GM23338 (cell line): ENCODE measurements at regions not wholly inside any gene's neighbourhood (a gene's known extent, or its start where the extent isn't known, plus 50 kb on each side); places are given as distances from the start of the nearest gene placed in this dataset.

ENCODE experiments used
- ATAC-seq: fragments of 200-7000 bp; cut with Tn5 transposase; 3 replicates; pipeline ENCODE4 v1.9.1; 2020
- DNase-seq: peaks from one replicate; pipeline ENCODE4 v3.0.0-alpha.2; 2015; ENCODE audit warnings: low spot score
- H2AFZ ChIP-seq: fragments of 200-600 bp; sonication (generic); 2 replicates; pipeline ENCODE4 v1.8.0; 2016; ENCODE audit warnings: antibody characterized with exemption, mild to moderate bottlenecking, moderate library complexity
- H3F3A ChIP-seq: fragments of 200-600 bp; sonication (generic); replicated peaks from 2 replicates; pipeline ENCODE4 v1.8.0; 2017; ENCODE audit warnings: antibody characterized with exemption, mixed run types, low read depth
- H3K27ac ChIP-seq: fragments of 200-600 bp; sonication (generic); 2 replicates; pipeline ENCODE4 v1.6.1; 2016; ENCODE audit warnings: low read depth
- H3K27me3 ChIP-seq: fragments of 200-600 bp; sonication (generic); 2 replicates; pipeline ENCODE4 v1.8.0; 2016; ENCODE audit warnings: mild to moderate bottlenecking, mixed run types, moderate library complexity; ENCODE audit not compliant: insufficient read depth
- H3K36me3 ChIP-seq: fragments of 200-600 bp; sonication (generic); 2 replicates; pipeline ENCODE4 v1.8.0; 2016; ENCODE audit warnings: mild to moderate bottlenecking; ENCODE audit not compliant: insufficient read depth
- H3K4me1 ChIP-seq: fragments of 200-600 bp; sonication (generic); 2 replicates; pipeline ENCODE4 v1.8.0; 2016; ENCODE audit warnings: mild to moderate bottlenecking, moderate library complexity; ENCODE audit not compliant: insufficient read depth
- H3K4me2 ChIP-seq: fragments of 200-600 bp; sonication (generic); 2 replicates; pipeline ENCODE4 v1.7.1; 2017; ENCODE audit warnings: mixed run types
- H3K4me3 ChIP-seq: fragments of 200-600 bp; sonication (generic); 2 replicates; pipeline ENCODE4 v1.6.1; 2016; ENCODE audit warnings: mixed run types
- H3K79me2 ChIP-seq: fragments of 200-600 bp; sonication (generic); replicated peaks from 2 replicates; pipeline ENCODE4 v1.8.0; 2017; ENCODE audit warnings: mild to moderate bottlenecking; ENCODE audit not compliant: insufficient read depth
- H3K9me2 ChIP-seq: fragments of 200-600 bp; sonication (generic); 2 replicates; pipeline ENCODE4 v1.8.0; 2017; ENCODE audit not compliant: insufficient read depth
- H4K20me1 ChIP-seq: fragments of 200-600 bp; sonication (generic); replicated peaks from 2 replicates; pipeline ENCODE4 v1.8.0; 2017; ENCODE audit warnings: mild to moderate bottlenecking; ENCODE audit not compliant: insufficient read depth
- H3K27ac Mint-ChIP-seq: 2 replicates; pipeline ENCODE4 v1.8.0; 2020; ENCODE audit warnings: inconsistent platforms, mild to moderate bottlenecking, moderate library complexity, mixed read lengths
- H3K27me3 Mint-ChIP-seq: 3 replicates; pipeline ENCODE4 v1.8.0; 2022; ENCODE audit warnings: low read depth, mild to moderate bottlenecking, moderate library complexity, mixed read lengths, inconsistent platforms; ENCODE audit not compliant: insufficient read depth, poor library complexity
- H3K36me3 Mint-ChIP-seq: 3 replicates; pipeline ENCODE4 v1.8.0; 2021; ENCODE audit warnings: low read depth, mild to moderate bottlenecking, inconsistent platforms, moderate library complexity, mixed read lengths
- H3K4me1 Mint-ChIP-seq: 3 replicates; pipeline ENCODE4 v1.8.0; 2020; ENCODE audit warnings: mild to moderate bottlenecking, inconsistent platforms, mixed read lengths
- H3K4me3 Mint-ChIP-seq: 3 replicates; pipeline ENCODE4 v1.8.0; 2021; ENCODE audit warnings: moderate library complexity, mild to moderate bottlenecking, inconsistent platforms, mixed read lengths
- H3K9me3 Mint-ChIP-seq: 3 replicates; pipeline ENCODE4 v1.8.0; 2020; ENCODE audit warnings: moderate library complexity, mild to moderate bottlenecking, inconsistent platforms, mixed read lengths
- CREB1 ChIP-seq: fragments of 250-450 bp; sonication (Bioruptor Pico); IDR thresholded peaks from 2 replicates; pipeline ENCODE4 v1.5.0; 2020; ENCODE audit warnings: low read depth, mild to moderate bottlenecking, moderate library complexity
- EZH2 ChIP-seq: fragments of 200-600 bp; sonication (generic); IDR thresholded peaks from one replicate; pipeline ENCODE4 v1.8.0; 2017; ENCODE audit warnings: antibody characterized with exemption, mild to moderate bottlenecking, low read depth; ENCODE audit not compliant: unreplicated experiment
- EZH2phosphoT487 ChIP-seq: fragments of 200-600 bp; sonication (generic); IDR thresholded peaks from one replicate; pipeline ENCODE4 v1.8.1; 2018; ENCODE audit warnings: antibody characterized with exemption; ENCODE audit not compliant: unreplicated experiment
- JUNB ChIP-seq: IDR thresholded peaks from one replicate; pipeline ENCODE4 v1.6.1; 2016; ENCODE audit warnings: antibody characterized with exemption; ENCODE audit not compliant: unreplicated experiment
- POLR2AphosphoS5 ChIP-seq: IDR thresholded peaks from 2 replicates; pipeline ENCODE4 v1.6.1; 2016; ENCODE audit warnings: antibody characterized with exemption, low read depth
- STAT1 ChIP-seq: IDR thresholded peaks from one replicate; pipeline ENCODE4 v1.6.1; 2016; ENCODE audit warnings: antibody characterized with exemption; ENCODE audit not compliant: unreplicated experiment
- ZNF114 ChIP-seq: fragments of 250-450 bp; sonication (Bioruptor Pico); IDR thresholded peaks from 2 replicates; pipeline ENCODE4 v1.5.0; 2020; ENCODE audit warnings: mild to moderate bottlenecking, moderate library complexity
- ZNF331 ChIP-seq: fragments of 250-450 bp; sonication (Bioruptor Pico); IDR thresholded peaks from 2 replicates; pipeline ENCODE4 v1.5.0; 2020; ENCODE audit warnings: low read depth, mild to moderate bottlenecking, moderate library complexity
- TF ChIP-seq, protein P1 (sequence below), 2 experiments: fragments of 200-600 bp in 1 of 2; sonication (generic) in 1 of 2; conservative IDR thresholded peaks; 2 replicates each; pipeline versions ENCODE4 v1.5.1 to v1.6.1; 2016 to 2017; ENCODE audit warnings: antibody characterized with exemption in 2 of 2, low read depth in 2 of 2, mild to moderate bottlenecking in 2 of 2, moderate library complexity in 1 of 2
- TF ChIP-seq, protein P2 (sequence below): IDR thresholded peaks from one replicate; pipeline ENCODE4 v1.6.1; 2018; ENCODE audit warnings: antibody characterized with exemption; ENCODE audit not compliant: unreplicated experiment
- TF ChIP-seq, protein P3 (sequence below): IDR thresholded peaks from 2 replicates; pipeline ENCODE4 v1.6.1; 2016; ENCODE audit warnings: antibody characterized with exemption

DNA sequence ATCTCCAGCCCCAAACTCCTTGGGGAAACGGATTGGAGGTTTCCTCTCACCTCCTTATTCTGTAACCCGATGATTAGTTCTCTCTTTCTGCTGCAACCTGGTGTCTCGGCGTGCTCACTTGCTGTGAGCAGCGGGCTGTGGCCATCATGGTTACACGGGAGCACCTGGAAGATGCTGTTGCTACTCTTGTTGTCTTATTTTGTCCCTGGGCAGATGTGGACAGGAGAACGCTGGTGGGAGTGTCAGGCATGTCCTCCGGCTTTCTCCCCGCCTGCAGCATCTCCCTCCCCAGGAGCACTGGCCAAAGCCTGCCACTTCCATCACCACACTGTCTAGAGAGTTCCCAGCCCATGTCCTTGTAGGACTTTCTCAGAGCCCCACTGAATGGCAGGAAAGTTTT, 211.8 kb upstream of the ZNF536 start (continued):
- TF ChIP-seq EZH2phosphoT487 = no peak
- no peak for TF ChIP-seq POLR2AphosphoS5

DNA sequence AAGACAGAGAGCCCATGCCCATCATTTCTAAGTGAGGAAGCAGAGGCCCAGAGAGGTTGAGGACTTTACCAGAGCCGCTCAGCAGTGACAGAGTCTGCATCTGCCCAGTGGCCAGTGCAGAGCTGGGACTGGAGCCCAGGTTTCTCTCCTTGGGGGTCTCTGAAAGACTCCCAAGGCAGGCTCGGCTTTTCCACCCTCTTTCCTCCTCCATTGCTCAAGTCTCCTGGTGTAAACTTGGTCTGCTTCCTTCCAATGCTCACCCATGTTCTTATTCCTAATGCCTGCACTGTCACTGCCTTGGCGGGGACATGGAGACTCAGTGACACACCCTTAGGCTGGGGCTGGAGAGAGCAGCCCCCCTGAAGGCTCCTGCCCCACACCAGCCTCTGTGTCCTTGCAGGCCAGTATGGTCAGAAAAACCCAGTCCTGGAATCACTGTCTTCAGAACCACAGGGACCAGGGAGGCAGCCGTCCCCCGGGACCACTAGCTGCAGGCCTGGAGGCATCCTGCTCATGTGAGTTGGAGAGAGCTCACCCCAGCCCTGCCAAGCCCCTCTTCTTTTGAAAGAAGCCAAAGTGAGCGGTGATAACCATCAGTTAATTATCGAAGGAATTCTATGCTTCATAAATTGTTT, 211.0 kb upstream of the ZNF536 start:
- Histone ChIP-seq H3K27me3 (no peaks in the 10 kb centered on the region), H2AFZ (no peak overlapping the region), H3K4me2 (no peak overlapping the region), H3K27ac (no peak overlapping the region), H3K36me3 (no peaks in the 10 kb centered on the region), H3K4me1 (no peaks in the 10 kb centered on the region), H3F3A (no peaks in the 10 kb centered on the region), H3K9me2 (no peaks in the 10 kb centered on the region), H3K4me3 (no peak overlapping the region), H3K79me2 (no peaks in the 10 kb centered on the region), H4K20me1 (no peaks in the 10 kb centered on the region)
- no peak for ATAC-seq
- DNase-seq = no peak
- Mint-ChIP-seq H3K27me3 (peaks cover 14% of the 10 kb centered on the region), H3K4me3 (no peak overlapping the region), H3K27ac (no peak overlapping the region), H3K9me3 (peaks cover 3% of the 10 kb centered on the region; the same call in 2 of the 3 replicates), H3K36me3 (no peaks in the 10 kb centered on the region; the same call in 2 of the 3 replicates), H3K4me1 (no peaks in the 10 kb centered on the region; the same call in 2 of the 3 replicates)
- TF ChIP-seq ZNF331 (CRISPR knock-in tag) (no peak), POLR2AphosphoS5 (no peak), STAT1 (no peak), ZNF114 (no peak)
- TF ChIP-seq, protein P1, sequence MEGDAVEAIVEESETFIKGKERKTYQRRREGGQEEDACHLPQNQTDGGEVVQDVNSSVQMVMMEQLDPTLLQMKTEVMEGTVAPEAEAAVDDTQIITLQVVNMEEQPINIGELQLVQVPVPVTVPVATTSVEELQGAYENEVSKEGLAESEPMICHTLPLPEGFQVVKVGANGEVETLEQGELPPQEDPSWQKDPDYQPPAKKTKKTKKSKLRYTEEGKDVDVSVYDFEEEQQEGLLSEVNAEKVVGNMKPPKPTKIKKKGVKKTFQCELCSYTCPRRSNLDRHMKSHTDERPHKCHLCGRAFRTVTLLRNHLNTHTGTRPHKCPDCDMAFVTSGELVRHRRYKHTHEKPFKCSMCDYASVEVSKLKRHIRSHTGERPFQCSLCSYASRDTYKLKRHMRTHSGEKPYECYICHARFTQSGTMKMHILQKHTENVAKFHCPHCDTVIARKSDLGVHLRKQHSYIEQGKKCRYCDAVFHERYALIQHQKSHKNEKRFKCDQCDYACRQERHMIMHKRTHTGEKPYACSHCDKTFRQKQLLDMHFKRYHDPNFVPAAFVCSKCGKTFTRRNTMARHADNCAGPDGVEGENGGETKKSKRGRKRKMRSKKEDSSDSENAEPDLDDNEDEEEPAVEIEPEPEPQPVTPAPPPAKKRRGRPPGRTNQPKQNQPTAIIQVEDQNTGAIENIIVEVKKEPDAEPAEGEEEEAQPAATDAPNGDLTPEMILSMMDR (conservative IDR thresholded peaks at IDR 0.05; ENCODE audit: low read depth in 2 of 2) = no peak

DNA sequence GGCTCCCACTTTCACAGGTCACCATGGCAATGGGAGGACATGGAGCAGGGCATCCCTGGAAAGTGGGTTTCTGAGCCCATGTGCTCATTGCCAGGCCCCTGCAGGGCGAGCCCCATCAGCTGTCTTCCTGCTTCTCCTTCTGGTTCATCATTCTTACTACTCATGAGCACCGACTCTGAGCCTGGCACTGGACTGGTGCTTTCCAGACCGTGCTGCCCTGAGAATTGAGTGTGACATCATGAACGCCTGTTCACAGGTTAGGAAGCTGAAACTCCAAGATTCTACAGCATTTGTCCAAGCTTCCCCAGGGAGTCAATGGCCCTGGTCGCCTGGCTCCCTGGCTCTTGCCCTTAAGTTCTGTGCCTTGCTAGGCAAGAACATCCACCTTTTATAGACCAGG, 210.4 kb upstream of the ZNF536 start:
- no peaks in the 10 kb centered on the region for H3K79me2 ChIP-seq
- H3K27ac Mint-ChIP-seq = no peak overlapping the region
- no peak overlapping the region for H3K4me3 ChIP-seq
- H3K27ac ChIP-seq = no peak overlapping the region
- H3K9me2 ChIP-seq = no peaks in the 10 kb centered on the region
- no peak overlapping the region for H3K4me3 Mint-ChIP-seq
- H3K36me3 ChIP-seq = no peaks in the 10 kb centered on the region
- no peaks in the 10 kb centered on the region for H4K20me1 ChIP-seq
- no peaks in the 10 kb centered on the region for H3K4me1 ChIP-seq
- no peak overlapping the region for H3K4me2 ChIP-seq
- H3K9me3 Mint-ChIP-seq = peaks cover 3% of the 10 kb centered on the region; the same call in 2 of the 3 replicates
- no peaks in the 10 kb centered on the region for H3F3A ChIP-seq
- H3K27me3 Mint-ChIP-seq = peaks cover 14% of the 10 kb centered on the region
- DNase-seq (no peak), ATAC-seq (no peak)
- H3K27me3 ChIP-seq = no peaks in the 10 kb centered on the region
- H2AFZ ChIP-seq = no peak overlapping the region
- no peaks in the 10 kb centered on the region; the same call in 2 of the 3 replicates for H3K36me3 Mint-ChIP-seq
- no peaks in the 10 kb centered on the region; the same call in 2 of the 3 replicates for H3K4me1 Mint-ChIP-seq
- TF ChIP-seq JUNB = no peak
- TF ChIP-seq POLR2AphosphoS5 = no peak
- TF ChIP-seq, protein P2, sequence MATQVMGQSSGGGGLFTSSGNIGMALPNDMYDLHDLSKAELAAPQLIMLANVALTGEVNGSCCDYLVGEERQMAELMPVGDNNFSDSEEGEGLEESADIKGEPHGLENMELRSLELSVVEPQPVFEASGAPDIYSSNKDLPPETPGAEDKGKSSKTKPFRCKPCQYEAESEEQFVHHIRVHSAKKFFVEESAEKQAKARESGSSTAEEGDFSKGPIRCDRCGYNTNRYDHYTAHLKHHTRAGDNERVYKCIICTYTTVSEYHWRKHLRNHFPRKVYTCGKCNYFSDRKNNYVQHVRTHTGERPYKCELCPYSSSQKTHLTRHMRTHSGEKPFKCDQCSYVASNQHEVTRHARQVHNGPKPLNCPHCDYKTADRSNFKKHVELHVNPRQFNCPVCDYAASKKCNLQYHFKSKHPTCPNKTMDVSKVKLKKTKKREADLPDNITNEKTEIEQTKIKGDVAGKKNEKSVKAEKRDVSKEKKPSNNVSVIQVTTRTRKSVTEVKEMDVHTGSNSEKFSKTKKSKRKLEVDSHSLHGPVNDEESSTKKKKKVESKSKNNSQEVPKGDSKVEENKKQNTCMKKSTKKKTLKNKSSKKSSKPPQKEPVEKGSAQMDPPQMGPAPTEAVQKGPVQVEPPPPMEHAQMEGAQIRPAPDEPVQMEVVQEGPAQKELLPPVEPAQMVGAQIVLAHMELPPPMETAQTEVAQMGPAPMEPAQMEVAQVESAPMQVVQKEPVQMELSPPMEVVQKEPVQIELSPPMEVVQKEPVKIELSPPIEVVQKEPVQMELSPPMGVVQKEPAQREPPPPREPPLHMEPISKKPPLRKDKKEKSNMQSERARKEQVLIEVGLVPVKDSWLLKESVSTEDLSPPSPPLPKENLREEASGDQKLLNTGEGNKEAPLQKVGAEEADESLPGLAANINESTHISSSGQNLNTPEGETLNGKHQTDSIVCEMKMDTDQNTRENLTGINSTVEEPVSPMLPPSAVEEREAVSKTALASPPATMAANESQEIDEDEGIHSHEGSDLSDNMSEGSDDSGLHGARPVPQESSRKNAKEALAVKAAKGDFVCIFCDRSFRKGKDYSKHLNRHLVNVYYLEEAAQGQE = no peak
- TF ChIP-seq EZH2 = no peak
- TF ChIP-seq CREB1 (CRISPR knock-in tag) = no peak
- no peak for TF ChIP-seq ZNF114
- TF ChIP-seq ZNF331 (CRISPR knock-in tag) = no peak
- TF ChIP-seq STAT1 = no peak
- TF ChIP-seq, protein P3, sequence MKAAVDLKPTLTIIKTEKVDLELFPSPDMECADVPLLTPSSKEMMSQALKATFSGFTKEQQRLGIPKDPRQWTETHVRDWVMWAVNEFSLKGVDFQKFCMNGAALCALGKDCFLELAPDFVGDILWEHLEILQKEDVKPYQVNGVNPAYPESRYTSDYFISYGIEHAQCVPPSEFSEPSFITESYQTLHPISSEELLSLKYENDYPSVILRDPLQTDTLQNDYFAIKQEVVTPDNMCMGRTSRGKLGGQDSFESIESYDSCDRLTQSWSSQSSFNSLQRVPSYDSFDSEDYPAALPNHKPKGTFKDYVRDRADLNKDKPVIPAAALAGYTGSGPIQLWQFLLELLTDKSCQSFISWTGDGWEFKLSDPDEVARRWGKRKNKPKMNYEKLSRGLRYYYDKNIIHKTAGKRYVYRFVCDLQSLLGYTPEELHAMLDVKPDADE = no peak
- TF ChIP-seq EZH2phosphoT487 = no peak
